IMR-90 (cell line): ENCODE measurements at regions not wholly inside any gene's neighbourhood (a gene's known extent, or its start where the extent isn't known, plus 50 kb on each side); places are given as distances from the start of the nearest gene placed in this dataset.

ENCODE experiments used
- ATAC-seq: fragments of 200-7000 bp; cut with Tn5 transposase; 2 replicates; pipeline ENCODE4 v1.9.1; 2020; ENCODE audit warnings: low read depth, mild to moderate bottlenecking, moderate library complexity
- BruUV-seq: library from RNA; stranded (reverse); fragments of 400-500 nt; replicated peaks from 2 replicates; lab custom pipeline; 2021; lab: Mats Ljungman, UMichigan
- CTCF ChIA-PET: fragments of 300-600 bp; formaldehyde crosslinking; extraction: SDS; loops from one replicate; lab custom pipeline; 2021; ENCODE audit warnings: antibody characterized with exemption; lab: Yijun Ruan, JAX
- POLR2A ChIA-PET: fragments of 300-600 bp; sonication (Branson Sonifier 250); formaldehyde crosslinking; loops from one replicate; lab custom pipeline; 2022; ENCODE audit warnings: antibody characterized with exemption; ENCODE audit not compliant: unreplicated experiment; lab: Charles Lee
- DNase-seq: peaks from one replicate; pipeline ENCODE4 v3.0.0; 2013
- H2AFZ ChIP-seq: replicated peaks from 2 replicates; pipeline ENCODE3; 2013; ENCODE audit warnings: low read length, mild to moderate bottlenecking; ENCODE audit not compliant: poor library complexity
- H2AK5ac ChIP-seq: 2 replicates; pipeline ENCODE4 v1.6.1; 2013; ENCODE audit warnings: low read depth, low read length, inconsistent platforms
- H2AK9ac ChIP-seq: replicated peaks from 2 replicates; pipeline ENCODE3; 2013; ENCODE audit warnings: mild to moderate bottlenecking, low read depth, low read length, moderate library complexity; ENCODE audit not compliant: poor library complexity
- H2BK120ac ChIP-seq: 2 replicates; pipeline ENCODE4 v1.6.1; 2013; ENCODE audit warnings: low read depth, low read length, inconsistent platforms
- H2BK15ac ChIP-seq: 3 replicates; pipeline ENCODE4 v1.6.1; 2013; ENCODE audit warnings: low read depth, low read length, inconsistent platforms
- H2BK20ac ChIP-seq: 2 replicates; pipeline ENCODE4 v1.6.1; 2013; ENCODE audit warnings: low read depth, mild to moderate bottlenecking, inconsistent platforms, low read length, moderate library complexity
- H2BK5ac ChIP-seq: 2 replicates; pipeline ENCODE4 v1.6.1; 2013; ENCODE audit warnings: mild to moderate bottlenecking, low read depth, low read length, inconsistent platforms; ENCODE audit not compliant: poor library complexity, severe bottlenecking
- H3K14ac ChIP-seq: replicated peaks from 2 replicates; pipeline ENCODE4 v1.6.1; 2013; ENCODE audit warnings: low read depth, low read length, inconsistent platforms
- H3K18ac ChIP-seq: 2 replicates; pipeline ENCODE4 v1.6.1; 2013; ENCODE audit warnings: low read depth, low read length, control low read depth
- H3K23ac ChIP-seq: 2 replicates; pipeline ENCODE4 v1.6.1; 2013; ENCODE audit warnings: low read depth, low read length, inconsistent platforms
- H3K27ac ChIP-seq: 2 replicates; pipeline ENCODE4 v1.5.1; 2013; ENCODE audit warnings: mild to moderate bottlenecking, control low read depth, low read length; ENCODE audit not compliant: insufficient read depth
- H3K27me3 ChIP-seq: 2 replicates; pipeline ENCODE4 v1.6.1; 2013; ENCODE audit warnings: low read length; ENCODE audit not compliant: control insufficient read depth, insufficient read depth
- H3K36me3 ChIP-seq: 2 replicates; pipeline ENCODE4 v1.6.1; 2013; ENCODE audit warnings: low read length, mixed read lengths; ENCODE audit not compliant: control insufficient read depth, insufficient read depth
- H3K4ac ChIP-seq: 2 replicates; pipeline ENCODE4 v1.6.1; 2013; ENCODE audit warnings: low read depth, low read length, inconsistent platforms
- H3K4me1 ChIP-seq: 2 replicates; pipeline ENCODE4 v1.6.1; 2013; ENCODE audit warnings: low read length, mixed read lengths; ENCODE audit not compliant: control insufficient read depth, insufficient read depth
- H3K4me2 ChIP-seq: 2 replicates; pipeline ENCODE4 v1.6.1; 2013; ENCODE audit warnings: low read depth, mild to moderate bottlenecking, control low read depth, low read length, moderate library complexity
- H3K4me3 ChIP-seq: 2 replicates; pipeline ENCODE4 v1.5.1; 2013; ENCODE audit warnings: low read depth, mild to moderate bottlenecking, control low read depth, low read length, moderate library complexity; ENCODE audit not compliant: insufficient read depth
- H3K56ac ChIP-seq: 2 replicates; pipeline ENCODE4 v1.6.1; 2013; ENCODE audit warnings: low read length, inconsistent platforms; ENCODE audit not compliant: insufficient read depth; ENCODE audit errors: extremely low read depth
- H3K79me1 ChIP-seq, 2 experiments: 2 replicates each; pipeline ENCODE4 v1.6.1; 2013; ENCODE audit warnings: low read length in 2 of 2, inconsistent platforms in 1 of 2, low read depth in 1 of 2
- H3K9ac ChIP-seq: 2 replicates; pipeline ENCODE4 v1.6.1; 2013; ENCODE audit warnings: low read depth, low read length, control low read depth
- H3K9me1 ChIP-seq: 2 replicates; pipeline ENCODE4 v1.6.1; 2013; ENCODE audit warnings: low read length, inconsistent platforms; ENCODE audit not compliant: insufficient read depth
- H3K9me3 ChIP-seq: 2 replicates; pipeline ENCODE4 v1.6.1; 2013; ENCODE audit warnings: low read length; ENCODE audit not compliant: control insufficient read depth, insufficient read depth
- H4K20me1 ChIP-seq: 2 replicates; pipeline ENCODE4 v1.6.1; 2013; ENCODE audit warnings: low read length, inconsistent platforms; ENCODE audit not compliant: insufficient read depth
- H4K5ac ChIP-seq: 2 replicates; pipeline ENCODE4 v1.6.1; 2013; ENCODE audit warnings: mild to moderate bottlenecking, low read depth, low read length, control low read depth
- H4K8ac ChIP-seq, 2 experiments: 2 replicates each; pipeline ENCODE4 v1.6.1; 2013; ENCODE audit warnings: low read depth in 2 of 2, low read length in 2 of 2, control low read depth in 1 of 2, inconsistent platforms in 1 of 2
- H4K91ac ChIP-seq: 2 replicates; pipeline ENCODE4 v1.6.1; 2013; ENCODE audit warnings: low read depth, low read length, inconsistent platforms; ENCODE audit not compliant: insufficient read depth
- BHLHE40 ChIP-seq: fragments of 150-350 bp; IDR thresholded peaks from 2 replicates; pipeline ENCODE4 v1.6.1; 2016; ENCODE audit warnings: mild to moderate bottlenecking, low read depth, low read length
- CEBPB ChIP-seq: IDR thresholded peaks from 2 replicates; pipeline ENCODE4 v1.6.1; 2012; ENCODE audit warnings: low read depth, low read length, improper control_type of control experiment
- CHD1 ChIP-seq: IDR thresholded peaks from 2 replicates; pipeline ENCODE4 v1.6.1; 2012; ENCODE audit warnings: low read depth, low read length, improper control_type of control experiment
- FOS ChIP-seq: fragments of 150-350 bp; IDR thresholded peaks from 2 replicates; pipeline ENCODE4 v1.6.1; 2016; ENCODE audit warnings: low read depth, low read length
- MAFK ChIP-seq: IDR thresholded peaks from 2 replicates; pipeline ENCODE4 v1.6.1; 2012; ENCODE audit warnings: low read depth, low read length, improper control_type of control experiment
- MAZ ChIP-seq: IDR thresholded peaks from 2 replicates; pipeline ENCODE4 v1.6.1; 2012; ENCODE audit warnings: low read depth, mild to moderate bottlenecking, low read length, improper control_type of control experiment, moderate library complexity, borderline replicate concordance
- MXI1 ChIP-seq: IDR thresholded peaks from 2 replicates; pipeline ENCODE4 v1.6.1; 2012; ENCODE audit warnings: low read depth, mild to moderate bottlenecking, low read length, moderate library complexity, borderline replicate concordance
- NFE2L2 ChIP-seq: fragments of 150-350 bp; IDR thresholded peaks from 2 replicates; pipeline ENCODE4 v1.6.1; 2016; ENCODE audit warnings: low read depth, mild to moderate bottlenecking, low read length
- POLR2A ChIP-seq: IDR thresholded peaks from 2 replicates; pipeline ENCODE4 v1.6.1; 2012; ENCODE audit warnings: mild to moderate bottlenecking, low read depth, low read length
- RAD21 ChIP-seq: IDR thresholded peaks from 2 replicates; pipeline ENCODE4 v1.6.1; 2012; ENCODE audit warnings: low read length, improper control_type of control experiment
- RCOR1 ChIP-seq: IDR thresholded peaks from 2 replicates; pipeline ENCODE4 v1.6.1; 2012; ENCODE audit warnings: mild to moderate bottlenecking, low read length, improper control_type of control experiment; ENCODE audit not compliant: insufficient replicate concordance
- RFX5 ChIP-seq: IDR thresholded peaks from 2 replicates; pipeline ENCODE4 v1.8.0; 2012; ENCODE audit warnings: low read depth, mild to moderate bottlenecking, low read length, moderate library complexity
- SMC3 ChIP-seq: fragments of 150-350 bp; IDR thresholded peaks from 2 replicates; pipeline ENCODE4 v1.6.1; 2016; ENCODE audit warnings: low read depth, mild to moderate bottlenecking, antibody characterized with exemption, low read length, moderate library complexity
- WGBS, 2 experiments: methylation state at CpG; one replicate each; pipeline versions ENCODE4 v1.1.5 to v1.1.7; 2013; ENCODE audit warnings: missing lambda C conversion rate in 2 of 2; ENCODE audit not compliant: insufficient read length in 1 of 2; ENCODE audit errors: extremely low coverage in 2 of 2; 5-methylcytosine and 5-hydroxymethylcytosine counted together
- dilution Hi-C: fragments of 300-500 bp; cut with HindIII; formaldehyde crosslinking; loops from one replicate; pipeline ENCODE4 v1.14.3; 2018; ENCODE audit warnings: low sequenced_read_pairs; ENCODE audit not compliant: unreplicated experiment
- in situ Hi-C: fragments of 300-500 bp; cut with MboI; formaldehyde crosslinking; loops from 3 replicates; pipeline ENCODE4 v1.14.3; 2019; ENCODE audit warnings: low sequenced_read_pairs, inconsistent platforms, mixed read lengths
- intact Hi-C: fragments of 100-400 bp; cut with micrococcal nuclease; formaldehyde crosslinking; loops from 2 replicates; pipeline ENCODE4 v1.10.0; 2022
- TF ChIP-seq, protein P1 (sequence below): conservative IDR thresholded peaks from 2 replicates; pipeline ENCODE4 v1.5.1; 2012; ENCODE audit warnings: mild to moderate bottlenecking, low read depth, low read length, improper control_type of control experiment
- TF ChIP-seq, protein P2 (sequence below): fragments of 150-350 bp; IDR thresholded peaks from 2 replicates; pipeline ENCODE4 v1.6.1; 2017; ENCODE audit warnings: mild to moderate bottlenecking, antibody characterized with exemption, low read length, low read depth
- TF ChIP-seq, protein P3 (sequence below): fragments of 150-350 bp; IDR thresholded peaks from 2 replicates; pipeline ENCODE4 v1.6.1; 2016; ENCODE audit warnings: low read depth, mild to moderate bottlenecking, low read length, moderate library complexity, borderline replicate concordance

DNA sequence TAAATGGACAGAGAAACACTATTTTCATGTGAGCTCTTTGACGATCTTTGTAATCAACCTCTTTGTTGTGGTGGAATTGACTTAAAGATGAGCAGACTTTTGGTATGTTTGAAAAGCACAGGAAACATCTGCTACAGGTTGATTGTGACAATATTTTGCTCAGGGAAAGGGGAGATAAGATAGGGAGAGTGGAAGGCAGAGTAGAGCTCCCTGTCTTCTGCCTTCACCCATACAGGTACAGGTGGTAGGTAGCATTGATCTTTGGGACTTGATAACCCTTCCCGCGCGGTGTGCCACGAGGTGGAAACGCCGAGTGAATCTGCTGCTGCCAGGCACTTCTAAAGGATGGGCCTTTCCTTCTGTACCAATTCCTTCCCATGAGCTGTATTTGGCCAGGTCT, 183.6 kb downstream of the UTRN start:
- Histone ChIP-seq H3K56ac (no peak overlapping the region), H4K5ac (0 out of 2 replicates have a peak overlapping the region, but pooled peaks have one; percentile 43), H4K91ac (no peak overlapping the region), H3K9ac (no peak overlapping the region), H3K27me3 (no peaks in the 10 kb centered on the region), H2AK5ac (no peak overlapping the region), H4K20me1 (no peaks in the 10 kb centered on the region), H3K9me1 (peaks cover 15% of the 10 kb centered on the region), H2BK120ac (no peak overlapping the region), H2BK5ac (no peak overlapping the region), H3K23ac (no peak overlapping the region), H3K4me1 (peaks cover 3% of the 10 kb centered on the region), H3K9me3 (no peaks in the 10 kb centered on the region), H3K79me1 (peaks cover 2 to 9% of the 10 kb centered on the region in 2 experiments; a peak in 2 of 4 replicates), H3K36me3 (peaks cover 7% of the 10 kb centered on the region), H4K8ac (no peak overlapping the region), H3K14ac (no peak overlapping the region), H2AK9ac (no peak overlapping the region), H3K18ac (no peak overlapping the region), H3K27ac (no peak overlapping the region), H2BK20ac (no peak overlapping the region), H2BK15ac (no peak overlapping the region), H3K4me2 (no peak overlapping the region), H3K4me3 (no peak overlapping the region), H2AFZ (no peak overlapping the region), H3K4ac (no peak overlapping the region)
- intact Hi-C loops (no loop called here), dilution Hi-C loops (no loop called here), in situ Hi-C loops (no loop called here)
- ChIA-PET POLR2A (no interaction called here), CTCF (interaction anchor here (0.7 kb wide), 1 partner anchor 9 kb away, joined by 3 read pairs; no protein-coding TSS in a partner anchor)
- no peak for DNase-seq
- 95% methylated on average over 4 of the region's 7 CpGs; no CpG with 5 or more reads in 1 of the 2 experiments for WGBS, 2 experiments
- TF ChIP-seq RAD21 (no peak), CHD1 (no peak), FOS (no peak), SMC3 (no peak), RFX5 (no peak), POLR2A (no peak), NFE2L2 (no peak), RCOR1 (no peak), MAZ (no peak), MXI1 (no peak), BHLHE40 (no peak), CEBPB (no peak), MAFK (no peak)
- TF ChIP-seq, protein P1, sequence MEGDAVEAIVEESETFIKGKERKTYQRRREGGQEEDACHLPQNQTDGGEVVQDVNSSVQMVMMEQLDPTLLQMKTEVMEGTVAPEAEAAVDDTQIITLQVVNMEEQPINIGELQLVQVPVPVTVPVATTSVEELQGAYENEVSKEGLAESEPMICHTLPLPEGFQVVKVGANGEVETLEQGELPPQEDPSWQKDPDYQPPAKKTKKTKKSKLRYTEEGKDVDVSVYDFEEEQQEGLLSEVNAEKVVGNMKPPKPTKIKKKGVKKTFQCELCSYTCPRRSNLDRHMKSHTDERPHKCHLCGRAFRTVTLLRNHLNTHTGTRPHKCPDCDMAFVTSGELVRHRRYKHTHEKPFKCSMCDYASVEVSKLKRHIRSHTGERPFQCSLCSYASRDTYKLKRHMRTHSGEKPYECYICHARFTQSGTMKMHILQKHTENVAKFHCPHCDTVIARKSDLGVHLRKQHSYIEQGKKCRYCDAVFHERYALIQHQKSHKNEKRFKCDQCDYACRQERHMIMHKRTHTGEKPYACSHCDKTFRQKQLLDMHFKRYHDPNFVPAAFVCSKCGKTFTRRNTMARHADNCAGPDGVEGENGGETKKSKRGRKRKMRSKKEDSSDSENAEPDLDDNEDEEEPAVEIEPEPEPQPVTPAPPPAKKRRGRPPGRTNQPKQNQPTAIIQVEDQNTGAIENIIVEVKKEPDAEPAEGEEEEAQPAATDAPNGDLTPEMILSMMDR, result no peak
- TF ChIP-seq, protein P2, sequence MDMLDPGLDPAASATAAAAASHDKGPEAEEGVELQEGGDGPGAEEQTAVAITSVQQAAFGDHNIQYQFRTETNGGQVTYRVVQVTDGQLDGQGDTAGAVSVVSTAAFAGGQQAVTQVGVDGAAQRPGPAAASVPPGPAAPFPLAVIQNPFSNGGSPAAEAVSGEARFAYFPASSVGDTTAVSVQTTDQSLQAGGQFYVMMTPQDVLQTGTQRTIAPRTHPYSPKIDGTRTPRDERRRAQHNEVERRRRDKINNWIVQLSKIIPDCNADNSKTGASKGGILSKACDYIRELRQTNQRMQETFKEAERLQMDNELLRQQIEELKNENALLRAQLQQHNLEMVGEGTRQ, result no peak
- TF ChIP-seq, protein P3, sequence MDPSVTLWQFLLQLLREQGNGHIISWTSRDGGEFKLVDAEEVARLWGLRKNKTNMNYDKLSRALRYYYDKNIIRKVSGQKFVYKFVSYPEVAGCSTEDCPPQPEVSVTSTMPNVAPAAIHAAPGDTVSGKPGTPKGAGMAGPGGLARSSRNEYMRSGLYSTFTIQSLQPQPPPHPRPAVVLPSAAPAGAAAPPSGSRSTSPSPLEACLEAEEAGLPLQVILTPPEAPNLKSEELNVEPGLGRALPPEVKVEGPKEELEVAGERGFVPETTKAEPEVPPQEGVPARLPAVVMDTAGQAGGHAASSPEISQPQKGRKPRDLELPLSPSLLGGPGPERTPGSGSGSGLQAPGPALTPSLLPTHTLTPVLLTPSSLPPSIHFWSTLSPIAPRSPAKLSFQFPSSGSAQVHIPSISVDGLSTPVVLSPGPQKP, result no peak
- no TSS peak for BruUV-seq
- ATAC-seq, result no peak
